Mucosa of descending colon (tissue), 3 donors: ENCODE measurements at regions not wholly inside any gene's neighbourhood (a gene's known extent, or its start where the extent isn't known, plus 50 kb on each side); places are given as distances from the start of the nearest gene placed in this dataset.

ENCODE experiments used
- ATAC-seq: fragments of 200-7000 bp; cut with Tn5 transposase; one replicate; pipeline ENCODE4 v1.9.1; 2020; ENCODE audit warnings: mild to moderate bottlenecking, moderate library complexity
- DNase-seq, 3 donors: peaks; one replicate each; pipeline ENCODE4 v3.0.0-alpha.2; 2020
- H3K36me3 ChIP-seq: fragments of 200-600 bp; one replicate; pipeline ENCODE4 v1.8.0; 2021; ENCODE audit warnings: low read depth, mild to moderate bottlenecking
- H3K4me1 ChIP-seq: fragments of 200-600 bp; one replicate; pipeline ENCODE4 v1.8.0; 2021; ENCODE audit warnings: low read depth, mild to moderate bottlenecking
- H3K4me3 ChIP-seq: fragments of 200-600 bp; one replicate; pipeline ENCODE4 v1.8.0; 2021; ENCODE audit warnings: mild to moderate bottlenecking
- H3K9me3 ChIP-seq: fragments of 200-600 bp; one replicate; pipeline ENCODE4 v1.8.0; 2021; ENCODE audit warnings: mild to moderate bottlenecking
- intact Hi-C, 2 donors: fragments of 100-400 bp; cut with DNase I in 1 of 2; cut with micrococcal nuclease in 1 of 2; formaldehyde crosslinking; loops; one replicate each; pipeline versions ENCODE4 v1.11.0 to v1.11.1; 2022; cut with DNase I, micrococcal nuclease
- TF ChIP-seq, protein P1 (sequence below): fragments of 200-600 bp; IDR thresholded peaks from one replicate; pipeline ENCODE4 v1.8.0; 2022; ENCODE audit warnings: antibody characterized with exemption, mild to moderate bottlenecking
- donor health status: DM: no; HTN: no; CAD: no; lungs with moderate emphysema.
- donor health status: DM: no; HTN: no; CAD: no.
- donor health status: DM: no; HTN: yes; CAD: no.

DNA sequence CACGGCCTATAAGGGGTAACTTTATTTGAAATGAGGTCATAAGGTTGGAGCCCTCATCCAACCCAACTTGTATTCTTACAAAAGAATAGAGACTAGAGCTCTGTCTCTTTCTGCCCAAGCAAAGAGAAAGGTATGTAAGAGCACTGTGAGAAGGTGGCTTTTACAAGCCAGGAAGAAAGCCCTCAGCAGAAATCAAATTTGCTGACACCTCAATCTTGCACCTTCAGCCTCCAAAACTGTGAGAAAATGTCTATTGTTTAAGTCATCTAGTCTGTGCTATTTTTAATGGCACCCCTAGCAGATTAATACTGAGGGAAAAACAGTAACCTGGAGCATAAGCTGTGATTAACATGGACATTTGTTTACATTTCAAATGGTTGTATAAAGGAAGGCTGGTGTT lies 860.7 kb downstream of the PCDH7 start:
- DNase-seq (no peak), ATAC-seq (no peak)
- Histone ChIP-seq H3K4me3 (no peak overlapping the region), H3K9me3 (no peaks in the 10 kb centered on the region), H3K4me1 (no peaks in the 10 kb centered on the region), H3K36me3 (no peaks in the 10 kb centered on the region)
- intact Hi-C loops: no loop called here
- TF ChIP-seq, protein P1, sequence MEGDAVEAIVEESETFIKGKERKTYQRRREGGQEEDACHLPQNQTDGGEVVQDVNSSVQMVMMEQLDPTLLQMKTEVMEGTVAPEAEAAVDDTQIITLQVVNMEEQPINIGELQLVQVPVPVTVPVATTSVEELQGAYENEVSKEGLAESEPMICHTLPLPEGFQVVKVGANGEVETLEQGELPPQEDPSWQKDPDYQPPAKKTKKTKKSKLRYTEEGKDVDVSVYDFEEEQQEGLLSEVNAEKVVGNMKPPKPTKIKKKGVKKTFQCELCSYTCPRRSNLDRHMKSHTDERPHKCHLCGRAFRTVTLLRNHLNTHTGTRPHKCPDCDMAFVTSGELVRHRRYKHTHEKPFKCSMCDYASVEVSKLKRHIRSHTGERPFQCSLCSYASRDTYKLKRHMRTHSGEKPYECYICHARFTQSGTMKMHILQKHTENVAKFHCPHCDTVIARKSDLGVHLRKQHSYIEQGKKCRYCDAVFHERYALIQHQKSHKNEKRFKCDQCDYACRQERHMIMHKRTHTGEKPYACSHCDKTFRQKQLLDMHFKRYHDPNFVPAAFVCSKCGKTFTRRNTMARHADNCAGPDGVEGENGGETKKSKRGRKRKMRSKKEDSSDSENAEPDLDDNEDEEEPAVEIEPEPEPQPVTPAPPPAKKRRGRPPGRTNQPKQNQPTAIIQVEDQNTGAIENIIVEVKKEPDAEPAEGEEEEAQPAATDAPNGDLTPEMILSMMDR: no peak

DNA sequence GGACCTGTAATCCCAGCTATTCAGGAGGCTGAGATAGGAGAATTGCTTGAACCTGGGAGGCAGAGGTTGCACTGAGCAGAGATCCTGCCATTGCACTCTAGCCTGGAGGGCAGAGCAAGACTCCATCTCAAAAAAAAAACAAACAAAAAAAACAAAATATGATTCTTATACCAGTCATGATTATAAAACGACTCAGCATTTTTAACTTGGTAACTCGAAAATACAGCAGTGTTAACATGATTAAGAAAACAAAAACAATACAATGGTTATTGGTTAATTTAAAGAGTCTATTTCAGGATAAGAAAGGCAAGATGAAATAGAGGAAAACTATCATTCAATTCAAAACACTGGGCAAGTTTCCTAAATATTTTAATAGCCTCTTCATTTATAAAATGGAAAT lies 865.3 kb downstream of the PCDH7 start:
- intact Hi-C loops: no loop called here
- Histone ChIP-seq H3K4me1 (no peaks in the 10 kb centered on the region), H3K4me3 (no peak overlapping the region), H3K9me3 (no peaks in the 10 kb centered on the region), H3K36me3 (no peaks in the 10 kb centered on the region)
- ATAC-seq: no peak
- TF ChIP-seq, protein P1: no peak
- no peak for DNase-seq

DNA sequence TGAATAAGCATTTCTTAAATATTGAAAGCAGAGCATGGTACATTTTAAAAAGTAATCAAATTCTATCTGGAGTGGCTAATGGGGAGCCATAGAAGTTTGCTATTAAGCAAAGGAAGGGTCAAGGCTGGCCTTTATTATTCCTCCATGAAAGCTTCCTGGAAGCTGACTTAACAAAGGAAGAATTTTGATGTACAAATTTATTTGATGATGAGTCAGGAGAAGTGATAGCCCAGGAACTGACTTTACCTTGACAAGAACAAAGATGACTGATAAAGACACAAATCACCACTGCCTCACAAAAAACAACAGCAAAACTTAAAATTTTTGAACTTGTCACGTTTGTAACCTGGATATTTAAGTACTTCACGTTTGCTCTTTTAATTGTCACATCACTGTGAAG lies 872.1 kb downstream of the PCDH7 start:
- no peaks in the 10 kb centered on the region for H3K36me3 ChIP-seq
- no peaks in the 10 kb centered on the region for H3K9me3 ChIP-seq
- intact Hi-C loops: no loop called here
- H3K4me3 ChIP-seq: no peak overlapping the region
- DNase-seq (no peak), ATAC-seq (no peak)
- no peaks in the 10 kb centered on the region for H3K4me1 ChIP-seq
- TF ChIP-seq, protein P1: no peak

DNA sequence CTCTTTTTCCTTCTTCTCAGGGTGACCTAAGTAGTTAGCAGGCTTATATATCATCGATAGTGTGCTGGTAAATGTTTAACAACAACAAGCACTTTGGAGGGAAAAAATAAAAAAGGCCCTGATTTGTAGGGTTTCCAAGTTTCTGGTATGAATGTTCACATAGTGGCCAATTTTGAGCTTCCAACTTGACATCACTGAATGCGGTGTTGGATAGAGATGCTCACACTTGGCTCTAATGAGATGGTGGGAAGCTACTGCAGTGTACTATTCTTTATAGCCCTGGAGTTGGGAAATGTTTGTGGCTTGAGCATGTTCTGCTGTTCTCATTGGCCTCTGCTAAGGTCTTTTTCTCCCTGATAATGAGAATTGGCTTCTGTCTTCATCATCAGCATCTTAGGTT lies 875.3 kb downstream of the PCDH7 start:
- H3K9me3 ChIP-seq: no peaks in the 10 kb centered on the region
- intact Hi-C loops: no loop called here

DNA sequence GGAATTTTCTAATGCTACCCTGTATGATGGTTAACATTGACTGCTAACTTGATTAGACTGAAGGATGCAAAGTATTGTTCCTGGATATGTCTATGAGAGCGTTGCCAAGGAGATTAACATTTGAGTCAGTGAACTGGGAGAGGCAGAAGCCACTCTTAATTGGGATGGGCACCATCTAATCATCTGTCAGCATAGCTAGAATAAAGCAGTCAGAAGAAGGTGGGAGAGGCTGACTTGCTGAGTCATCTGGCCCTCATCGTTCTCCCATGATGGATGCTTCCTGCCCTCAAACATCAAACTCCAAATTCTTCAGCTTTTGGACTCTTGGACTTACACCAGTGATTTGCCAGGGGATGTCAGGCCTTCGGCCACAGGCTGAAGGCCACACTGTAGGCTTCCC lies 878.5 kb downstream of the PCDH7 start:
- intact Hi-C loops: no loop called here

More for the DNA sequence above, 875.3 kb downstream of the PCDH7 start:
- TF ChIP-seq, protein P1: no peak
- DNase-seq (no peak), ATAC-seq (no peak)
- no peaks in the 10 kb centered on the region for H3K36me3 ChIP-seq
- H3K4me1 ChIP-seq: no peaks in the 10 kb centered on the region
- H3K4me3 ChIP-seq: no peak overlapping the region

More for the DNA sequence above, 878.5 kb downstream of the PCDH7 start:
- Histone ChIP-seq H3K36me3 (no peaks in the 10 kb centered on the region), H3K4me1 (no peaks in the 10 kb centered on the region), H3K4me3 (no peak overlapping the region), H3K9me3 (no peaks in the 10 kb centered on the region)
- ATAC-seq (no peak), DNase-seq (no peak)
- TF ChIP-seq, protein P1: no peak
